ENCODE measurements at regions not wholly inside any gene's neighbourhood (a gene's known extent, or its start where the extent isn't known, plus 50 kb on each side); places are given as distances from the start of the nearest gene placed in this dataset.

- TF ChIP-seq CTCF (IDR thresholded peaks at IDR 0.05; ENCODE audit: insufficient read depth, low read length), result no peak
- TF ChIP-seq POLR2AphosphoS5 (IDR thresholded peaks at IDR 0.05; ENCODE audit: low read depth), result no peak
- TF ChIP-seq GABPA (IDR thresholded peaks at IDR 0.05; ENCODE audit: low read depth), result no peak
Measured at GRCh38 chr3:107216229-107216628, 161.0 kb upstream of the CCDC54 start.

Measured in HL-60 (cell line).